ENCODE measurements at regions not wholly inside any gene's neighbourhood (a gene's known extent, or its start where the extent isn't known, plus 50 kb on each side); places are given as distances from the start of the nearest gene placed in this dataset.

DNA sequence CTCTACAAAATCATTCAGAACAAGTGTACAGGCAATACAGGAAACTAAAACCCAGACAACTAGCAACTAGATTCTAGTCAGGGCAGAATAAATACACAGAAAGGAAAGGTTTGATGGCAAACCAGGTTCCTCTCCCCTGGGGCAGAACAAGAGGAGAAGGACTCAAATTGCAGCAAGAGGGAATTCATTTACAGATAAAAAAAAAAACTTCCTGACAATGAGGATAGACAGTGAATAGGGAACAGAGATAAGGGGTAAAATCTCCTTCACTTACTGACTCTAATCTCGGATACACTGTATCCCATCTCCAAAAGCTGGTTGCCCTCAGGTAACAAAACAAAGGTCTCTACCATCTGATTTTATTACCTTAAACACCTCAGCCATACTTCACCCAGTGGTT is 244.0 kb downstream of the SEC61B start:
- Histone ChIP-seq H3K9ac (ENCODE audit: low read depth in 1 of 2, low read length in 2 of 2) (no peak overlapping the region), H3K36me3 (ENCODE audit: control insufficient read depth in 1 of 2, insufficient read depth in 2 of 2, low read length in 2 of 2) (no peaks in the 10 kb centered on the region), H3K4me3 (ENCODE audit: low read depth in 1 of 2, low read length in 2 of 2) (no peak overlapping the region), H3K4me1 (ENCODE audit: control insufficient read depth in 1 of 2, insufficient read depth in 2 of 2, low read length in 2 of 2) (peaks cover 4 to 8% of the 10 kb centered on the region in 2 donors), H3K27ac (ENCODE audit: low read depth, low read length) (no peak overlapping the region), H3K9me3 (ENCODE audit: control insufficient read depth in 1 of 2, low read length in 2 of 2) (no peaks in the 10 kb centered on the region), H3K27me3 (ENCODE audit: control insufficient read depth in 1 of 2, insufficient read depth in 2 of 2, low read length in 2 of 2) (no peaks in the 10 kb centered on the region)

DNA sequence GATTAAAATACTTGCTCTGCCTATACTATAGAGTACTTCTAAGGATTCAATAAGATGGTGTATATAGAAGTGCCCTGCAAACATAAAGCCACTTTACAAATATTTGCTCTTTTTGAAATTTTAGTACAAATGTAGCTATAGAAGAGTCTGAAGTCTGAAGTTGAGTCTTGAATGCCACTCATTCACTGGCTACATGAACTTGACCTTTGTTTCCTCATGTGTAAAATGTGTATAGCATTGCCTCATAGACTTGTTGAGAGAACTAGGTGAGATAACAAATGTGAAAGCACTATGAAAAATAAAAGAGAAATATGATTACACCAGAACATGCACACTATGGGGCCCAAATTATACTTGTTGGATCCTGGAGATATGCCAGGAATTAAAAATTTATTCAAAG is 244.7 kb downstream of the SEC61B start:
- no peak overlapping the region for H3K9ac ChIP-seq (ENCODE audit: low read depth in 1 of 2, low read length in 2 of 2)
- H3K4me3 ChIP-seq (ENCODE audit: low read depth in 1 of 2, low read length in 2 of 2): no peak overlapping the region
- H3K4me1 ChIP-seq (ENCODE audit: control insufficient read depth in 1 of 2, insufficient read depth in 2 of 2, low read length in 2 of 2): peaks cover 4 to 8% of the 10 kb centered on the region in 2 donors
- no peaks in the 10 kb centered on the region for H3K9me3 ChIP-seq (ENCODE audit: control insufficient read depth in 1 of 2, low read length in 2 of 2)
- H3K36me3 ChIP-seq (ENCODE audit: control insufficient read depth in 1 of 2, insufficient read depth in 2 of 2, low read length in 2 of 2): no peaks in the 10 kb centered on the region
- H3K27ac ChIP-seq (ENCODE audit: low read depth, low read length): no peak overlapping the region
- H3K27me3 ChIP-seq (ENCODE audit: control insufficient read depth in 1 of 2, insufficient read depth in 2 of 2, low read length in 2 of 2): no peaks in the 10 kb centered on the region

DNA sequence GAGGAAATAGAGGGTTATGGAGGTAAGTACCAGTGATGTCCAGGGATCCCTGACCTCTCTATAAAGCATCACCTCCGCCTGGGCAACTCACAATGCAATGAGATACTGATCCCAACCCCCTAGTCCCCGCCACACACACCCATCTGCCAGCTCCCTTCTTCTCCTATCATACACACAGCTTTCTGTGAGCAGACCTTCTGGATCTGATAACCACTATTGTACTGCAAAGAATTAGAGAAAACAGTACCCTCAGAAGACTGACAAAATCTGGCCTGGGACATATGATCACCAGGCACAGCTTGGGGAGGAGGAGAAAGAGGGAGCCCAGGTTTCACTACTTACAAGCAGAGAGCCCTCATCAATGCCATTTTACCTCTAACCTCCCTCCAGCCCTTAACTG is 249.0 kb downstream of the SEC61B start:
- Histone ChIP-seq H3K9ac (ENCODE audit: low read depth in 1 of 2, low read length in 2 of 2) (no peak overlapping the region), H3K27me3 (ENCODE audit: control insufficient read depth in 1 of 2, insufficient read depth in 2 of 2, low read length in 2 of 2) (no peaks in the 10 kb centered on the region), H3K9me3 (ENCODE audit: control insufficient read depth in 1 of 2, low read length in 2 of 2) (no peaks in the 10 kb centered on the region), H3K4me1 (ENCODE audit: control insufficient read depth in 1 of 2, insufficient read depth in 2 of 2, low read length in 2 of 2) (no peaks in the 10 kb centered on the region), H3K4me3 (ENCODE audit: low read depth in 1 of 2, low read length in 2 of 2) (no peak overlapping the region), H3K27ac (ENCODE audit: low read depth, low read length) (no peak overlapping the region), H3K36me3 (ENCODE audit: control insufficient read depth in 1 of 2, insufficient read depth in 2 of 2, low read length in 2 of 2) (no peaks in the 10 kb centered on the region)

DNA sequence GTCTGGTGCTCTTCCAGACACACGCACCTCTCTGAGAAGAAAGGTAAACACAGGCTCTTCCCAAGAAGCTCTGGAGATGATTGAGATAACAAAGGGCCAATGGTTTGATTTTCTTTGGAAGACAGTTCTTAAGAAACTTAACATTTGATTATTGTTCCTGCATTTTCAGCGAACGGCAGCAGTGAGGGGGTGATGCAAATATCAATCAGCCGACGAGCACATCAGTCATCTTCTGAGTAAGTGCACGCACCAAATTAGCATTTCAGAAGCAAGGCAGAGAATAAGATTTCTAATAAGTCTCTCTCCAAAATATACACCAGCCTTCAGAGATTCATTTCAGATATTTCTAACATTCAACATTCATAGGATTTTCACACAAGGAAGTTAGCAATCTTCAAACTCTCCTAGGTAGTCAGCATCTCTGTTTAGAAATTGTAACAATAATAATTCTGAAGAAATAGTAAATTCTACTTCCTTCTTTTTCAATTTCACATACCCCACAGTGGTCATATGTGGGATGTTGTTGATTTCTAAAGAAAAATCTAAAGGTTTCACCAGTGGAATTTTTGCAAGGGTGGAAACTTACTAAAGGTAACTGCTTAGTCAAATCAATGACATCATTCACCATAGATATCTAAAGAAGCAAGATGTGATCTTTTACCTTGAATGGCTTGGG is 250.3 kb downstream of the SEC61B start:
- H3K36me3 ChIP-seq (ENCODE audit: control insufficient read depth in 1 of 2, insufficient read depth in 2 of 2, low read length in 2 of 2): no peaks in the 10 kb centered on the region
- H3K4me3 ChIP-seq (ENCODE audit: low read depth in 1 of 2, low read length in 2 of 2): no peak overlapping the region
- no peaks in the 10 kb centered on the region for H3K9me3 ChIP-seq (ENCODE audit: control insufficient read depth in 1 of 2, low read length in 2 of 2)
- H3K4me1 ChIP-seq (ENCODE audit: control insufficient read depth in 1 of 2, insufficient read depth in 2 of 2, low read length in 2 of 2): no peaks in the 10 kb centered on the region
- no peak overlapping the region for H3K9ac ChIP-seq (ENCODE audit: low read depth in 1 of 2, low read length in 2 of 2)
- no peak overlapping the region for H3K27ac ChIP-seq (ENCODE audit: low read depth, low read length)
- no peaks in the 10 kb centered on the region for H3K27me3 ChIP-seq (ENCODE audit: control insufficient read depth in 1 of 2, insufficient read depth in 2 of 2, low read length in 2 of 2)

DNA sequence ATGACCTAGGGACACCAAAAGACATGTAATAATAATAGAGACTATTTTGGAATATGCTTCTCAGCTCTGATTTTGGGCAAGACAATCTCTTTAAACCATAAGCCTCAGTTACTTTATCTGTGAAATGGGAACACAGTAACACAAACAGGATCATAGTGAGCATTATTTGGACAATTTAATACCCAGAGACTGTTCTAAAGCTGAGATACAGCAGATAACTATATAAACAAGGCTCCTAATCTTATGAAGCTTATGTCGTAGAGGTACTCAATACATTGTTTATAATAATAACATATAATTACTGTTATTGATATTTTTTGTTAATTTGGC is 250.8 kb downstream of the SEC61B start:
- no peaks in the 10 kb centered on the region for H3K4me1 ChIP-seq (ENCODE audit: control insufficient read depth in 1 of 2, insufficient read depth in 2 of 2, low read length in 2 of 2)
- no peak overlapping the region for H3K27ac ChIP-seq (ENCODE audit: low read depth, low read length)
- H3K4me3 ChIP-seq (ENCODE audit: low read depth in 1 of 2, low read length in 2 of 2): no peak overlapping the region
- no peaks in the 10 kb centered on the region for H3K27me3 ChIP-seq (ENCODE audit: control insufficient read depth in 1 of 2, insufficient read depth in 2 of 2, low read length in 2 of 2)
- H3K36me3 ChIP-seq (ENCODE audit: control insufficient read depth in 1 of 2, insufficient read depth in 2 of 2, low read length in 2 of 2): no peaks in the 10 kb centered on the region
- no peaks in the 10 kb centered on the region for H3K9me3 ChIP-seq (ENCODE audit: control insufficient read depth in 1 of 2, low read length in 2 of 2)
- H3K9ac ChIP-seq (ENCODE audit: low read depth in 1 of 2, low read length in 2 of 2): no peak overlapping the region

DNA sequence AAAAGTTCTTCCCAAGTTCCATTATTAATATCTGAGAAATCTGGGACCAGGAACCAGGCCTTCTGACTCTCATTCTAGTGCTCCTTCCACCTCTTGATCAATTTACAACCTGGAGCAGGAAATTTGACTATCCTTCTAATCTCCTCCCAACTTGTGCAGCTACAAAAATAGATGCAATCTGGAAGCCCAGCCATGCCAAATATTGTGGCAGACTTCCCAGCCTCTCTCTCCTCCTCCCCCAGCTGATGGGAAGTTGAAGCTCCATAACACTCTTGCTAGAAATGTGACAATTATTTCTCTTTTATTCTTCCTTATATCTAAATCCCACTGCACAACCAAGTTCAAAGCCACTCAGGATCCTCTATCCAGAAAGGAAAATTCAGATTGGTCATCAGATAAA is 252.1 kb downstream of the SEC61B start:
- no peaks in the 10 kb centered on the region for H3K9me3 ChIP-seq (ENCODE audit: control insufficient read depth in 1 of 2, low read length in 2 of 2)
- H3K27me3 ChIP-seq (ENCODE audit: control insufficient read depth in 1 of 2, insufficient read depth in 2 of 2, low read length in 2 of 2): no peaks in the 10 kb centered on the region
- no peaks in the 10 kb centered on the region for H3K36me3 ChIP-seq (ENCODE audit: control insufficient read depth in 1 of 2, insufficient read depth in 2 of 2, low read length in 2 of 2)
- H3K27ac ChIP-seq (ENCODE audit: low read depth, low read length): no peak overlapping the region
- no peak overlapping the region for H3K9ac ChIP-seq (ENCODE audit: low read depth in 1 of 2, low read length in 2 of 2)
- no peak overlapping the region for H3K4me3 ChIP-seq (ENCODE audit: low read depth in 1 of 2, low read length in 2 of 2)
- H3K4me1 ChIP-seq (ENCODE audit: control insufficient read depth in 1 of 2, insufficient read depth in 2 of 2, low read length in 2 of 2): no peaks in the 10 kb centered on the region

DNA sequence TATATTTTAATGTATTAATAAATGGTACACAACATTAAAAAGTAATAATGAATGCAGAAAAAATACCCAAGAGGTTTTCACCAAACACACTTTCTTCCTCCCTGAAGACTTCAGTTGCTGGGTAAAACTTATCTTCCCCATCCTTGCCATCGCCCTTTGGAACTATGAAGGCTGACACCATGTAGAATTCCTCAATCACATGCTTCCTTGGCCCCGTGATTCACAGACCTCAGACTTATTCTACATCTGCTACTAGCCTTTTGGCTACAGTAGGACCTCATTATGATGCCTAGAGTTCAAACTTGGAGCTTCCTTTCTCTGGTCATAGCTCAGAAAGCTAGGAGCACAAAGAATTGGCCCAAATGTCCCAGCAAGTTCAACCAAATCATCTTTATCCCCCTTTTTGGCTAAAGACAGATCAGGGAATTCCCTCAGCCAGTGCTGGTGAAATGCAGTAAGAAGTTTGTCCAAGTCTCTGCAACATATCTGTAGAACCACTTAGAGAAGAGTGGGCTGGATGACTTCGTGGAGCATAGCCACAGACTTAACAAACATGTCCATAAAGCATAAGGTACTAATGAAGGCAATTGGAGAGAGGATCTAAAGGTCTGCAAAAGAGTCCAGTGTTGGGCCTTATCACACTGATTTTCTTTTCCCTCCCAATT is 253.5 kb downstream of the SEC61B start:
- H3K27ac ChIP-seq (ENCODE audit: low read depth, low read length): no peak overlapping the region
- H3K4me1 ChIP-seq (ENCODE audit: control insufficient read depth in 1 of 2, insufficient read depth in 2 of 2, low read length in 2 of 2): no peaks in the 10 kb centered on the region

DNA sequence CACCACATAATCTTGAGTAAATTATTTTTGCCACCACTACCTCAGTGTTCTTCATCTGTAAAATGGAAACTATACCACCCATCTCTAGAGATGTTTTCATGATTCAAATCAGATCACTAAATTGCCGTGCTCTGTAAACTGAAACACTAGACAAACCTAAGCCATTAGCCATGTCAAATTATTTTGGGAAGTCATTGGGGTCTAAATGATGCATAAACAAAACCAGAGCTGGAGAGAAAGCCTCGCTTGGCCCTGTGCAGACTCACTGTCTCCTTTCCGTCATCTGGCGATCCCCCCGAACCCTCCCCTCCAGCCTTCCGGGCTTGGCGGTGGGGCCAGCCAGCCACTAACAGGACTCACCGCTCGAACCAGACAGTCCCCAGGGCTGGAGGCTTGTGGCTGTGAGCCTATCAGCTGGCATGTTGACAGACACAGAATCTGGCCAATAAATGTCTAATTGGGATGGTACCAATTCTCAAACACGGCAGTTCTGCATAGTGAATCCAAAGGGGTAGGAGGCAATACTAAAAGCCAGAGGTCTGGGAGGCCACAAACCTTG is 256.5 kb downstream of the SEC61B start:
- H3K9ac ChIP-seq (ENCODE audit: low read depth in 1 of 2, low read length in 2 of 2): no peak overlapping the region
- H3K36me3 ChIP-seq (ENCODE audit: control insufficient read depth in 1 of 2, insufficient read depth in 2 of 2, low read length in 2 of 2): no peaks in the 10 kb centered on the region
- H3K4me1 ChIP-seq (ENCODE audit: control insufficient read depth in 1 of 2, insufficient read depth in 2 of 2, low read length in 2 of 2): no peaks in the 10 kb centered on the region
- H3K4me3 ChIP-seq (ENCODE audit: low read depth in 1 of 2, low read length in 2 of 2): no peak overlapping the region
- H3K27ac ChIP-seq (ENCODE audit: low read depth, low read length): no peak overlapping the region
- no peaks in the 10 kb centered on the region for H3K27me3 ChIP-seq (ENCODE audit: control insufficient read depth in 1 of 2, insufficient read depth in 2 of 2, low read length in 2 of 2)
- H3K9me3 ChIP-seq (ENCODE audit: control insufficient read depth in 1 of 2, low read length in 2 of 2): no peaks in the 10 kb centered on the region

More for the DNA sequence above, 253.5 kb downstream of the SEC61B start:
- Histone ChIP-seq H3K9me3 (ENCODE audit: control insufficient read depth in 1 of 2, low read length in 2 of 2) (no peaks in the 10 kb centered on the region), H3K36me3 (ENCODE audit: control insufficient read depth in 1 of 2, insufficient read depth in 2 of 2, low read length in 2 of 2) (no peaks in the 10 kb centered on the region), H3K27me3 (ENCODE audit: control insufficient read depth in 1 of 2, insufficient read depth in 2 of 2, low read length in 2 of 2) (no peaks in the 10 kb centered on the region), H3K4me3 (ENCODE audit: low read depth in 1 of 2, low read length in 2 of 2) (no peak overlapping the region), H3K9ac (ENCODE audit: low read depth in 1 of 2, low read length in 2 of 2) (no peak overlapping the region)

DNA sequence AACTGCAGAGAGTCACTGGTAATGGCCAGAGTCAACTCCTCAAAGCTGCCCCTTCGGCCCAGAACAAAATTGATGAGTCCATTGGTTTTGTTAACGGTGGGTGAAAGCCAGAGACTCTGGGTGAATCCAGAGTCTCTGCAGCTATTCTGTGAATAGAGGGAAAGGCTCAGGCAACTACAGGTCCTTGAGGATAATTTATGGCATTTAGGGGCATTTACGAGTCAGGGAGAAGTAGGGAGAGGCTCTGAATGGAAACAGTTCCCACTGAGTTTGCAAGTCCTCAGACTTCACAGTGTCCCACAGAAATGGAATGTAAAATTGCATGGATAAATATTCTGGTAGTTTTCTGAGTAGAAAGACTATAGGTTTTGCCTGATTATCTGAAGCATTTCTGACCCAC is 257.8 kb downstream of the SEC61B start:
- H3K4me3 ChIP-seq (ENCODE audit: low read depth in 1 of 2, low read length in 2 of 2): no peak overlapping the region
- no peaks in the 10 kb centered on the region for H3K4me1 ChIP-seq (ENCODE audit: control insufficient read depth in 1 of 2, insufficient read depth in 2 of 2, low read length in 2 of 2)
- H3K36me3 ChIP-seq (ENCODE audit: control insufficient read depth in 1 of 2, insufficient read depth in 2 of 2, low read length in 2 of 2): no peaks in the 10 kb centered on the region
- H3K9ac ChIP-seq (ENCODE audit: low read depth in 1 of 2, low read length in 2 of 2): no peak overlapping the region
- H3K9me3 ChIP-seq (ENCODE audit: control insufficient read depth in 1 of 2, low read length in 2 of 2): no peaks in the 10 kb centered on the region
- no peak overlapping the region for H3K27ac ChIP-seq (ENCODE audit: low read depth, low read length)
- H3K27me3 ChIP-seq (ENCODE audit: control insufficient read depth in 1 of 2, insufficient read depth in 2 of 2, low read length in 2 of 2): no peaks in the 10 kb centered on the region

DNA sequence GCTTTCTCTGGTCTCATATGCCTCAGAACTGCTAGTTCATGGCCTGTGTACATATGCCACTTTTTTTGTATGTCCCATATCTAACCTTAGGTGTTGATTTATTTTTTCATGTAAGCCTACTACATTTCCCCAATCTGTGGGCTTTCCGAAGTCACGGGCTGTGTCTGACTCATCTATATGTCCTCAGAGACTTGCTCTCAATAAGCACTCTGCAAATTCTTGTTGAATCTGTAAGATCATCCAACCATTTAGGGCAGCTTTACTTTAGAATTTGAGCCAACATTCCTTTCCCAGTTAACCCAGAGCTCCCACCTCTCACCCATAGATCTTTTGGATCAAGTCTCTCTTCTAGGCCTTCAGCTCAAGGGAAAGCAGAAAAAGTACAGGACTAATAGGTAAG is 263.4 kb downstream of the SEC61B start:
- H3K36me3 ChIP-seq (ENCODE audit: control insufficient read depth in 1 of 2, insufficient read depth in 2 of 2, low read length in 2 of 2): no peaks in the 10 kb centered on the region
- H3K9ac ChIP-seq (ENCODE audit: low read depth in 1 of 2, low read length in 2 of 2): no peak overlapping the region
- H3K4me3 ChIP-seq (ENCODE audit: low read depth in 1 of 2, low read length in 2 of 2): no peak overlapping the region
- H3K27me3 ChIP-seq (ENCODE audit: control insufficient read depth in 1 of 2, insufficient read depth in 2 of 2, low read length in 2 of 2): no peaks in the 10 kb centered on the region
- H3K4me1 ChIP-seq (ENCODE audit: control insufficient read depth in 1 of 2, insufficient read depth in 2 of 2, low read length in 2 of 2): no peaks in the 10 kb centered on the region
- no peak overlapping the region for H3K27ac ChIP-seq (ENCODE audit: low read depth, low read length)
- H3K9me3 ChIP-seq (ENCODE audit: control insufficient read depth in 1 of 2, low read length in 2 of 2): no peaks in the 10 kb centered on the region

All from duodenal mucosa (tissue), 2 donors.